ENCODE measurements at regions not wholly inside any gene's neighbourhood (a gene's known extent, or its start where the extent isn't known, plus 50 kb on each side); places are given as distances from the start of the nearest gene placed in this dataset.

DNA sequence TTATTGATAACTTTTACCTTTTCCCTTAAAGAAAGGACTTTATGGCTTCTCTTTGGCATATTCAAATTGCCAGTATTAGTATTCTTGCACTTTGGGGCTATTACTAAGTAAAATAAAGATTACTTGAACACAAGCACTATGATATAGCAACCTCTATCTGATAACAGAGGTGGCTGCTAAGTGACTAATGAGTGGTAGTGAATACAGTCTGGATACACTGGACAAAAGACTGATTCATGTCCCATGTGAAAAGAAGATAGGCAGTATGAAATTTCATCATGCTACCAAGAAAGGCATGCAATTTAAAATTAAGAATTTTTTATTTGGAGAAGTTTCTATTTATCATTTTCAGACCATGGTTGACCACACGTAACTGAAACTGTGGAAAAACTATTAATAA lies 399.9 kb downstream of the FSCB start:
- intact Hi-C loops (cut with micrococcal nuclease): no loop called here
- TF ChIP-seq, protein P1, sequence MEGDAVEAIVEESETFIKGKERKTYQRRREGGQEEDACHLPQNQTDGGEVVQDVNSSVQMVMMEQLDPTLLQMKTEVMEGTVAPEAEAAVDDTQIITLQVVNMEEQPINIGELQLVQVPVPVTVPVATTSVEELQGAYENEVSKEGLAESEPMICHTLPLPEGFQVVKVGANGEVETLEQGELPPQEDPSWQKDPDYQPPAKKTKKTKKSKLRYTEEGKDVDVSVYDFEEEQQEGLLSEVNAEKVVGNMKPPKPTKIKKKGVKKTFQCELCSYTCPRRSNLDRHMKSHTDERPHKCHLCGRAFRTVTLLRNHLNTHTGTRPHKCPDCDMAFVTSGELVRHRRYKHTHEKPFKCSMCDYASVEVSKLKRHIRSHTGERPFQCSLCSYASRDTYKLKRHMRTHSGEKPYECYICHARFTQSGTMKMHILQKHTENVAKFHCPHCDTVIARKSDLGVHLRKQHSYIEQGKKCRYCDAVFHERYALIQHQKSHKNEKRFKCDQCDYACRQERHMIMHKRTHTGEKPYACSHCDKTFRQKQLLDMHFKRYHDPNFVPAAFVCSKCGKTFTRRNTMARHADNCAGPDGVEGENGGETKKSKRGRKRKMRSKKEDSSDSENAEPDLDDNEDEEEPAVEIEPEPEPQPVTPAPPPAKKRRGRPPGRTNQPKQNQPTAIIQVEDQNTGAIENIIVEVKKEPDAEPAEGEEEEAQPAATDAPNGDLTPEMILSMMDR (IDR thresholded peaks at IDR 0.05): no peak
- ChIA-PET CTCF (no interaction called here), POLR2A (no interaction called here)
- no peak for DNase-seq
- no peak for ATAC-seq (ENCODE audit: low read depth)
- Mint-ChIP-seq H3K9me3 (peaks cover 2% of the 10 kb centered on the region), H3K27me3 (no peaks in the 10 kb centered on the region), H3K36me3 (ENCODE audit: low read depth) (no peaks in the 10 kb centered on the region), H3K4me1 (no peaks in the 10 kb centered on the region), H3K27ac (no peak overlapping the region), H3K4me3 (no peak overlapping the region)

DNA sequence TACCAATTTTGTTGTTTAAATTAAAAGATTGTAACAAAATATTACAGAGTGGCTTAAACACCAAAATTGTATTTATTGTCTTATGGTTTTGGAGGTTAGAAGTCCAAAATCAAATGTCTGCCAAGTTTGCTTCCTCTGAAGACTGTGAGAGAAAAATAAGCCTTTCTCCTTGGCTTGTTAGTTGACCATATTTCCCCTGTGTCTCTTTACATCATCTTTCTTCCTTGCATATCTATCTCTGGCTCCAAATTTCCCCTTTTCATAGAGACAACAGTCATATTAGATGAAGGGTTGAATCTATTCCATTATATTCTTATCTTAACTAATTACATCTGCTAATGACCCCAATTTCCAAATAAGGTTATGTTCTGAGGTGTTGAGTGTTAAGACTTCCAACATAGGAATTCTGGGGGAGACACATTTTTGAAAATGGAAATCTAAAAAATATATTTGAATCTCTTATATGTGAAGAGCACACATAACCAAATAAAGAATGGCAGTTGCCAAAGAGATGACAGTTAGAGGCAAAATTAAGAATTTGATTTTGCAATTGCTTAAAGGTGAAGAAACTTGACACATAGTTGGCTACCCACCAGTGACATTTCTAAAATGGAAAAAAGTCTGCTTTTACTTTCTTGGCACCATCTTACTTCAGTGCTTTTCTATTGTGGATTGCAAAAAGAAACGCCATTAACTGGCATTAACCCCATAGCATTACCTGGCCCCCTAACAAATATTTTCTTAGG lies 407.2 kb downstream of the FSCB start:
- peaks cover 2% of the 10 kb centered on the region for H3K9me3 Mint-ChIP-seq
- H3K36me3 Mint-ChIP-seq (ENCODE audit: low read depth): no peaks in the 10 kb centered on the region
- TF ChIP-seq, protein P1 (IDR thresholded peaks at IDR 0.05): no peak
- ATAC-seq (ENCODE audit: low read depth) (no peak), DNase-seq (no peak)
- ChIA-PET POLR2A (no interaction called here), CTCF (no interaction called here)
- no peak overlapping the region for H3K27ac Mint-ChIP-seq
- intact Hi-C loops (cut with micrococcal nuclease): no loop called here
- no peaks in the 10 kb centered on the region for H3K4me1 Mint-ChIP-seq
- no peak overlapping the region for H3K4me3 Mint-ChIP-seq
- H3K27me3 Mint-ChIP-seq: no peaks in the 10 kb centered on the region

DNA sequence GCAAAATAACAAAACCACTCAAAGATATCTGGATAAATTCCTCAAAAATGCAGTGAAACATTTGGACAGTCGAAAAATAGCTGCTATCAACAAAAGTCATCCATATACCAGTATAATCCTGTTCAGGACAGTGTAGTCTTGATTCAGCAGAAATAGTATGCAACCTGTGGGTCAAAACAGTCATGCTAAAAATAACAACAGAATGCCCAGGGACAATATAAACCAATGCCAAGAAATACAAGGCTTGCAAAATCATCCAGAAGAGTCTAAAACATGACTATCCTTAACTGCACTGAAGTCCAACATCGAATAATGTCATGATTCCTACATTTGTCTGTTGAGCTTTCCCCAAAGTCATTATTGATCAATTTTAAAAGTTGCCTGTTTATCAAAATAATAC lies 425.9 kb downstream of the FSCB start:
- no peak overlapping the region for H3K4me3 Mint-ChIP-seq
- no peaks in the 10 kb centered on the region for H3K4me1 Mint-ChIP-seq
- H3K27ac Mint-ChIP-seq: no peak overlapping the region
- TF ChIP-seq, protein P1 (IDR thresholded peaks at IDR 0.05): no peak
- no peaks in the 10 kb centered on the region for H3K36me3 Mint-ChIP-seq (ENCODE audit: low read depth)
- H3K27me3 Mint-ChIP-seq: no peaks in the 10 kb centered on the region
- DNase-seq (no peak), ATAC-seq (ENCODE audit: low read depth) (no peak)
- intact Hi-C loops (cut with micrococcal nuclease): no loop called here
- ChIA-PET CTCF (no interaction called here), POLR2A (no interaction called here)
- peaks cover 6% of the 10 kb centered on the region for H3K9me3 Mint-ChIP-seq

DNA sequence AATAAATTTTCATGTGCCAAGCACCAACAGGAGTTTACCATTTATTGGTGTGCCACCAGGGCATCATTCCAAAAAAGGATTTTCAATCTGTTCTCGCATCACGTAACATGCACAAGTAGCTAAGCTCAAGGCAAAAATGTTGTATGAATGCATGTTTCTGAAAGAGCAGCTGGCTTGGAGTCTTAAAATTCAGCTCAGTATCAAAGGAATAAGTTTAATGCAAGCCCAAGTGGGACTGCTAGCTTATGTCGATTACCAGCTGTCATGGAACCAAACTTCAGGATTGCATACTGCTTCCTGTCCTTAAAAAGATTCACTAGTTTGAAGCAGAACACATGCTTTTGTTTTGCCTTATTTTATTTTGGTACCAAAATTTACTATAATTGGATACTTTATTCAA lies 437.0 kb downstream of the FSCB start:
- DNase-seq: no peak
- POLR2A ChIA-PET: no interaction called here
- Mint-ChIP-seq H3K4me3 (no peak overlapping the region), H3K4me1 (no peaks in the 10 kb centered on the region), H3K27ac (no peak overlapping the region), H3K9me3 (peaks cover 4% of the 10 kb centered on the region), H3K36me3 (ENCODE audit: low read depth) (no peaks in the 10 kb centered on the region), H3K27me3 (no peaks in the 10 kb centered on the region)
- CTCF ChIA-PET: no interaction called here
- intact Hi-C loops (cut with micrococcal nuclease): no loop called here
- TF ChIP-seq, protein P1 (IDR thresholded peaks at IDR 0.05): no peak
- ATAC-seq (ENCODE audit: low read depth): no peak

DNA sequence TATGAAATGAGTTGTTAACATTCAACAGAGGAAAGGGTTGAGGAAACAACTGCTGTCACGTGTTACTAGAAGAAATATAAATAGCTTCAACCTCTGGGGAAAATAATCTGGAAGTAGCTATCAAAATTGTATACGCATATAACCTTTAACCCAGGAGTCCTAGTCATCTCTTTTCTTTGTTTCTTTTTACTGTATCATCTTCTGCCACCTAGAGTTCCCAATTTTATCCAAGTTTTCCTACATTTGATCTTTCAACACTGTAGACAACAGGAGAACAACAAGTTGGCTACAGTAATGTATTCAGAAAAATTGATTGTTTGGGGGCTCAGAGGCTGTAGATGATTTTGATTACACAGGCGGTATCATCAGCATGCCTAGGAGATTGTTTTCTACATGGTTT lies 453.7 kb downstream of the FSCB start:
- ATAC-seq (ENCODE audit: low read depth): no peak
- ChIA-PET CTCF (no interaction called here), POLR2A (no interaction called here)
- no peaks in the 10 kb centered on the region for H3K4me1 Mint-ChIP-seq
- H3K27ac Mint-ChIP-seq: no peak overlapping the region
- DNase-seq: no peak
- TF ChIP-seq, protein P1 (IDR thresholded peaks at IDR 0.05): no peak
- no peaks in the 10 kb centered on the region for H3K27me3 Mint-ChIP-seq
- intact Hi-C loops (cut with micrococcal nuclease): no loop called here
- peaks cover 2% of the 10 kb centered on the region for H3K9me3 Mint-ChIP-seq
- H3K4me3 Mint-ChIP-seq: no peak overlapping the region
- H3K36me3 Mint-ChIP-seq (ENCODE audit: low read depth): no peaks in the 10 kb centered on the region
